Heart left ventricle (tissue), 13 donors: ENCODE measurements at regions not wholly inside any gene's neighbourhood (a gene's known extent, or its start where the extent isn't known, plus 50 kb on each side); places are given as distances from the start of the nearest gene placed in this dataset.

ENCODE experiments used
- POLR2A ChIP-seq, 2 donors: fragments of 450-650 bp; IDR thresholded peaks; one replicate each; pipeline ENCODE4 v1.6.1; 2017; ENCODE audit warnings: antibody characterized with exemption in 2 of 2, mild to moderate bottlenecking in 2 of 2, moderate library complexity in 2 of 2
- TF ChIP-seq, protein P1 (sequence below), 12 donors: fragments of 200-600 bp; sonication (generic) in 4 of 12; IDR thresholded peaks; one replicate each; pipeline versions ENCODE4 v1.5.0 to v1.8.0; 2018 to 2022; ENCODE audit warnings: antibody characterized with exemption in 12 of 12, mild to moderate bottlenecking in 5 of 12
- donor health status: ischemic (EF 13 %, LVEDD 7.1; RV severe dilation, severe dysfunction).
- donor health status: DM: no; HTN: yes; CAD: no.
- donor health status: DM: no; HTN: no; CAD: no.
- donor health status: ischemic (EF 25% LVEDD 6.9; RV normal size, moderate dysfunction).
- donor health status: ischemic (EF 25% LVEDD 5.7; RV mildly dilated, moderate dysfunction).
- donor health status: ischemic (EF 35%, LVEDD 5.7; RV mildly dilated, moderate dysfunction).
- donor health status: nonischemic (EF 11% LVEDD 7.7; RV severe dilation, severe dysfunction).
- donor health status: DM: yes; HTN: yes; CAD: no.
- donor health status: PGD.
- donor health status: ischemic (EF 29% LVEDD 5.4; RV normal size, mild dysfunction).
- donor health status: nonischemic (EF 23%, LVEDD 6.1; RV moderate dilation, normal function).

DNA sequence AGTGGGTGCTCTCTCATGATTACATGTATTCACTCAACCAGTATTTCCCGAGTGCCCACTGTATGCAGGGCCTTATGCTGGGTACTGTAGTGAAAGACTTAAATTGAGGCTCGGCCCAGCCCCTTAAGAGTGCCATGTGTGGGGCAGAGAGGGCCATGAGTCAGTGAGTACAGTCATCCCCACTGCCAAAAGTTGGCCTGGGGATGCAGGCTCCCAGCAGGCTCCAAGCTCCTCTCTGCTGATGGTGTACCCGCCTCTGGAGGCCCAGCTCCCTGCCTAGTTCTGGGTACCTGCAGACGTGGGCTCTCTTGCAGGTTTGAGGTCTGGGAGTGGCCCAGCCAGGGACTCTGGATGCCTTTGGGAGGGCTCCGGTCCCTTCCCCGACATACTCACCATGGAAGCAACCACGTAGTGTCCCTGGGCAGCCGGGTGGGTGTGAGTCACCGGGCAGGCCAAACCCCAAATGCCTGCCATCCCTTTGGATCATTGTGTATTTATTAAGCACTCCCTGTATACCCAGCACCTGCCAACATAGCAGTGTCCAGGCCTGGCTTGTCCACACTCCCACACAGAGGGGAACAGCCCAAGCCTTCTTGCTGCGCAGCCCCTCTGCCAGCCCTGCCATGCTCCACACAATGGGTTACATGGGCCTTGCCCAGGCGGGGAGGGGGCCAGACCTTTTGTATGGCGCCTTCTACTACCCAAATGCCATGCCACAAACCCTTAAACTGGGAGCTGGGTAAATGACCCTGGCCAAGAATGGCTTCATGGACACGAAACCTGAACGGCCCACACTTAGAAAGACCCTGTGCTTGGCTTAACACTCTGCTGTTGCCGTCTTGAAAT is 153.6 kb downstream of the VEGFA start:
- TF ChIP-seq POLR2A (IDR thresholded peaks at IDR 0.05): no peak
- TF ChIP-seq, protein P1, sequence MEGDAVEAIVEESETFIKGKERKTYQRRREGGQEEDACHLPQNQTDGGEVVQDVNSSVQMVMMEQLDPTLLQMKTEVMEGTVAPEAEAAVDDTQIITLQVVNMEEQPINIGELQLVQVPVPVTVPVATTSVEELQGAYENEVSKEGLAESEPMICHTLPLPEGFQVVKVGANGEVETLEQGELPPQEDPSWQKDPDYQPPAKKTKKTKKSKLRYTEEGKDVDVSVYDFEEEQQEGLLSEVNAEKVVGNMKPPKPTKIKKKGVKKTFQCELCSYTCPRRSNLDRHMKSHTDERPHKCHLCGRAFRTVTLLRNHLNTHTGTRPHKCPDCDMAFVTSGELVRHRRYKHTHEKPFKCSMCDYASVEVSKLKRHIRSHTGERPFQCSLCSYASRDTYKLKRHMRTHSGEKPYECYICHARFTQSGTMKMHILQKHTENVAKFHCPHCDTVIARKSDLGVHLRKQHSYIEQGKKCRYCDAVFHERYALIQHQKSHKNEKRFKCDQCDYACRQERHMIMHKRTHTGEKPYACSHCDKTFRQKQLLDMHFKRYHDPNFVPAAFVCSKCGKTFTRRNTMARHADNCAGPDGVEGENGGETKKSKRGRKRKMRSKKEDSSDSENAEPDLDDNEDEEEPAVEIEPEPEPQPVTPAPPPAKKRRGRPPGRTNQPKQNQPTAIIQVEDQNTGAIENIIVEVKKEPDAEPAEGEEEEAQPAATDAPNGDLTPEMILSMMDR (IDR thresholded peaks at IDR 0.05): no peak
